GM12878 (cell line): ENCODE measurements at regions not wholly inside any gene's neighbourhood (a gene's known extent, or its start where the extent isn't known, plus 50 kb on each side); places are given as distances from the start of the nearest gene placed in this dataset.

Experiments
- ATAC-seq: fragments of 200-7000 bp; cut with Tn5 transposase; 3 replicates; pipeline ENCODE4 v1.9.1; 2020; ENCODE audit warnings: mild to moderate bottlenecking, moderate library complexity
- BruUV-seq: library from RNA; stranded (reverse); fragments of 400-500 nt; replicated peaks from 2 replicates; lab custom pipeline; 2021; lab: Mats Ljungman, UMichigan
- CTCF ChIA-PET: fragments of 300-600 bp; sonication (Branson Sonifier 250); formaldehyde crosslinking; extraction: SDS; loops from one replicate; lab custom pipeline; 2021; ENCODE audit warnings: inconsistent platforms; lab: Yijun Ruan, JAX
- POLR2A ChIA-PET: fragments of 350-600 bp; formaldehyde crosslinking; extraction: SDS; loops from one replicate; lab custom pipeline; 2021; ENCODE audit warnings: inconsistent platforms; lab: Charles Lee
- RAD21 ChIA-PET: fragments of 300-600 bp; sonication (Branson Sonifier 250); formaldehyde crosslinking; loops from one replicate; lab custom pipeline; 2023; ENCODE audit warnings: antibody characterized with exemption; ENCODE audit not compliant: unreplicated experiment; lab: Charles Lee
- SMC1A ChIA-PET: fragments of 300-600 bp; sonication (Branson Sonifier 250); formaldehyde crosslinking; loops from one replicate; lab custom pipeline; 2023; ENCODE audit not compliant: unreplicated experiment, uncharacterized antibody; lab: Charles Lee
- DNase-seq: peaks from one replicate; pipeline ENCODE4 v3.0.0-alpha.2; 2011; ENCODE audit warnings: low read depth, low spot score
- FAIRE-seq: peaks from 3 replicates; lab custom pipeline; 2011; peaks lifted over from hg19 to GRCh38; lab: Jason Lieb, UNC
- H2AFZ ChIP-seq: 2 replicates; pipeline ENCODE4 v1.6.0; 2011; ENCODE audit warnings: low read depth, low read length, control low read depth; ENCODE audit not compliant: control insufficient read depth
- H3K27ac ChIP-seq: 2 replicates; pipeline ENCODE4 v1.5.1; 2011; ENCODE audit warnings: control low read depth; ENCODE audit not compliant: control insufficient read depth, insufficient read depth
- H3K27me3 ChIP-seq, 2 experiments: replicated peaks in 1 of 2; 2 replicates each; pipeline versions ENCODE4 v1.6.0 to v1.6.1; 2011; ENCODE audit warnings: low read length in 1 of 2; ENCODE audit not compliant: control insufficient read depth in 2 of 2, insufficient read depth in 2 of 2
- H3K36me3 ChIP-seq, 2 experiments: 2 replicates each; pipeline ENCODE4 v1.5.1; 2011; ENCODE audit warnings: low read length in 1 of 2; ENCODE audit not compliant: control insufficient read depth in 2 of 2, insufficient read depth in 2 of 2
- H3K4me1 ChIP-seq: 2 replicates; pipeline ENCODE4 v1.6.1; 2011; ENCODE audit warnings: mild to moderate bottlenecking, low read length, moderate library complexity, mixed read lengths; ENCODE audit not compliant: control insufficient read depth, insufficient read depth
- H3K4me2 ChIP-seq: 2 replicates; pipeline ENCODE4 v1.6.0; 2011; ENCODE audit warnings: control low read depth; ENCODE audit not compliant: control insufficient read depth, insufficient read depth
- H3K4me3 ChIP-seq: fragments of 200-600 bp; sonication (generic); 2 replicates; pipeline ENCODE4 v1.5.1; 2016
- H3K79me2 ChIP-seq: 2 replicates; pipeline ENCODE4 v1.6.0; 2011; ENCODE audit warnings: low read length; ENCODE audit not compliant: control insufficient read depth, insufficient read depth
- H3K9ac ChIP-seq: 2 replicates; pipeline ENCODE4 v1.8.0; 2011; ENCODE audit warnings: low read length, control low read depth, mixed read lengths; ENCODE audit not compliant: control insufficient read depth, insufficient read depth
- H3K9me3 ChIP-seq: replicated peaks from 3 replicates; pipeline ENCODE4 v1.5.1; 2011; ENCODE audit warnings: mild to moderate bottlenecking, low read length; ENCODE audit not compliant: control insufficient read depth, insufficient read depth
- H4K20me1 ChIP-seq: 2 replicates; pipeline ENCODE4 v1.6.0; 2011; ENCODE audit not compliant: control insufficient read depth, insufficient read depth
- BACH1 ChIP-seq: fragments of 450-650 bp; IDR thresholded peaks from 2 replicates; pipeline ENCODE4 v1.6.1; 2017; ENCODE audit warnings: mild to moderate bottlenecking, borderline replicate concordance
- CBX3 ChIP-seq: fragments of 200-600 bp; sonication (generic); IDR thresholded peaks from 2 replicates; pipeline ENCODE4 v1.6.1; 2016; ENCODE audit warnings: low read depth, borderline replicate concordance
- CBX5 ChIP-seq: sonication (generic); IDR thresholded peaks from 2 replicates; pipeline ENCODE4 v1.6.1; 2016; ENCODE audit warnings: low read depth, moderate library complexity, mild to moderate bottlenecking, inconsistent platforms
- MEF2A ChIP-seq: IDR thresholded peaks from 2 replicates; pipeline ENCODE4 v1.6.1; 2011; ENCODE audit warnings: low read depth, mild to moderate bottlenecking, low read length, moderate library complexity; ENCODE audit not compliant: insufficient read depth
- MXI1 ChIP-seq: fragments of 150-350 bp; IDR thresholded peaks from 2 replicates; pipeline ENCODE4 v1.6.1; 2011; ENCODE audit warnings: low read depth, mild to moderate bottlenecking, inconsistent platforms, low read length, improper control_type of control experiment
- PKNOX1 ChIP-seq: fragments of 450-650 bp; IDR thresholded peaks from 2 replicates; pipeline ENCODE4 v1.6.1; 2016; ENCODE audit warnings: mild to moderate bottlenecking
- RELB ChIP-seq: fragments of 450-650 bp; IDR thresholded peaks from 2 replicates; pipeline ENCODE4 v1.6.1; 2017; ENCODE audit warnings: low read depth, mild to moderate bottlenecking, moderate library complexity
- RFX5 ChIP-seq: IDR thresholded peaks from 2 replicates; pipeline ENCODE4 v1.6.1; 2011; ENCODE audit warnings: low read depth, low read length, improper control_type of control experiment
- SIN3A ChIP-seq: IDR thresholded peaks from 2 replicates; pipeline ENCODE4 v1.6.1; 2012; ENCODE audit warnings: low read depth, low read length, improper control_type of control experiment
- STAT1 ChIP-seq: fragments of 450-650 bp; conservative IDR thresholded peaks from 2 replicates; pipeline ENCODE4 v1.6.1; 2014; ENCODE audit warnings: antibody characterized with exemption, mild to moderate bottlenecking
- STAT3 ChIP-seq: IDR thresholded peaks from 2 replicates; pipeline ENCODE4 v1.6.1; 2011; ENCODE audit warnings: low read depth, low read length, improper control_type of control experiment
- SUPT20H ChIP-seq: IDR thresholded peaks from 2 replicates; pipeline ENCODE4 v1.6.1; 2011; ENCODE audit warnings: low read depth, mild to moderate bottlenecking, low read length, moderate library complexity, borderline replicate concordance; ENCODE audit not compliant: control insufficient read depth
- YY1 ChIP-seq: IDR thresholded peaks from 2 replicates; pipeline ENCODE4 v1.6.1; 2011; ENCODE audit warnings: low read depth, mild to moderate bottlenecking, low read length
- ZZZ3 ChIP-seq: IDR thresholded peaks from 2 replicates; pipeline ENCODE4 v1.6.1; 2011; ENCODE audit warnings: low read depth; ENCODE audit not compliant: control insufficient read depth, insufficient read length
- WGBS: methylation state at CpG from one replicate; pipeline ENCODE4 v1.1.6; 2016; ENCODE audit warnings: low lambda C conversion rate; ENCODE audit not compliant: insufficient replicate concordance, insufficient coverage; ENCODE audit errors: missing lambda C conversion rate; 5-methylcytosine and 5-hydroxymethylcytosine counted together
- in situ Hi-C: fragments of 300-500 bp; cut with MboI; formaldehyde crosslinking; loops from 9 replicates; pipeline ENCODE4 v1.14.3; 2018; ENCODE audit warnings: mixed read lengths
- intact Hi-C: fragments of 100-400 bp; cut with micrococcal nuclease; formaldehyde crosslinking; loops from one replicate; pipeline ENCODE4 v1.14.2; 2022; ENCODE audit not compliant: unreplicated experiment

DNA sequence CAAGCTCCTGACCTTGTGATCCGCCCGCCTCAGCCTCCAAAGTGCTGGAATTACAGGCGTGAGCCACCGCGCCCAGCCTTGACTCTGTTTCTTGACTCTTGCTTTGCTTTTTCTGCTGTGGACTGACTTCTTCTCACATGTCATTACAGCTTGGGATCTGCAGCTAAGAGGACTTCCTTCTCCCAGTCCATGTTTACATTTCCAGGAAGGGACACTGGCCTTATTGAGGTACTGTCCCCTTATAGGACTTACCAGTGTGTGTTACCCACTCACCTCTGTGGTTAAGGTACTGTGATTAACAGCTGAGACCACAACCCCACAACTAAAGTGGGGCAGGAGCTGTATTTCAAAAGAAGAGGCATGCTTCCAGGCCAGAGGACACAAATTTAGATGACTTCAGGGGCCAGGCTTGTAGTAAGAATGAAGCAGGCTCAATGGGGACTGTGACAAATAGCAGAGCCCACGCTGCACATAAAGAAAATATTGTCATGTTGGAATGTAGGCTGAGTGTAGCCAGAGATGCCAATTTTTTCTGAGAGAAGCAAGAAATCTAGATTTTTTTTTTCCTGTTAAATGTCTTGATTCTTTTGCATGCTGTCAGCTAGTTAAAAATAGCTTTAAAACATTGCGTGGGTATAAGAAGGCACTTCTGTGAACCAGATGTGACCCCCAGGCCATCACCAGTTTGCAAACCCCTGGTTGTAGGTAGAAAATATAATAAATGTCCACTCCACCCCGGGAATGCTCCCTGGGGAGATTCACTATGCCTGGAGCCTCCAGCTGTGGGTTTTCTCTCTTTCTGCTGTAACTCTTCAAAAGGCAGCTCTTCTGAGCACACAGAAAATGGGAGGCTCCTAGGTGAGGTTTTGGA is 75.0 kb downstream of the PTPDC1 start:
- WGBS, result 67% methylated on average over 8 of the region's 8 CpGs
- ChIA-PET POLR2A (no interaction called here), RAD21 (no interaction called here), CTCF (interaction anchor here (0.8 to 2.4 kb wide), 2 partner anchors 54 to 145 kb away, joined by 3 to 6 read pairs; no protein-coding TSS in a partner anchor), SMC1A (interaction anchor here (0.7 to 1.7 kb wide), 2 partner anchors 13 to 95 kb away, joined by 3 to 4 read pairs; no protein-coding TSS in a partner anchor)
- TF ChIP-seq MXI1, result no peak
- TF ChIP-seq STAT1, result no peak
- no peak for TF ChIP-seq BACH1
- no peak for TF ChIP-seq SIN3A
- no peak for TF ChIP-seq PKNOX1
- TF ChIP-seq STAT3, result no peak
- TF ChIP-seq SUPT20H, result no peak
- TF ChIP-seq ZZZ3, result no peak
- no peak for TF ChIP-seq YY1
- TF ChIP-seq RELB, result no peak
- TF ChIP-seq CBX5, result no peak
- no peak for TF ChIP-seq RFX5
- no peak for TF ChIP-seq MEF2A
- no peak for TF ChIP-seq CBX3
- H4K20me1 ChIP-seq, result no peaks in the 10 kb centered on the region
- BruUV-seq, result no TSS peak
- H3K9me3 ChIP-seq, result no peaks in the 10 kb centered on the region
- H2AFZ ChIP-seq, result no peak overlapping the region
- H3K36me3 ChIP-seq, result no peaks in the 10 kb centered on the region
- H3K4me1 ChIP-seq, result no peaks in the 10 kb centered on the region
- H3K79me2 ChIP-seq, result no peaks in the 10 kb centered on the region
- ATAC-seq (no peak), DNase-seq (no peak), FAIRE-seq (no peak)
- in situ Hi-C loops (no loop called here), intact Hi-C loops (no loop called here)
- no peaks in the 10 kb centered on the region for H3K27me3 ChIP-seq
- no peak overlapping the region for H3K4me3 ChIP-seq
- no peak overlapping the region for H3K4me2 ChIP-seq
- no peak overlapping the region for H3K27ac ChIP-seq
- no peak overlapping the region for H3K9ac ChIP-seq
